B cell (primary cell): ENCODE measurements at regions not wholly inside any gene's neighbourhood (a gene's known extent, or its start where the extent isn't known, plus 50 kb on each side); places are given as distances from the start of the nearest gene placed in this dataset.

Experiments
- ATAC-seq: fragments of 200-7000 bp; cut with Tn5 transposase; one replicate; pipeline ENCODE4 v1.10.0; 2021; ENCODE audit warnings: low read depth, mild to moderate bottlenecking, moderate number of reproducible peaks, moderate library complexity
- CTCF ChIA-PET: fragments of 350-600 bp; sonication (Branson Sonifier 250); formaldehyde crosslinking; loops from one replicate; lab custom pipeline; 2021; ENCODE audit warnings: antibody characterized with exemption, inconsistent platforms; lab: Charles Lee
- POLR2A ChIA-PET: fragments of 350-600 bp; sonication (Branson Sonifier 250); formaldehyde crosslinking; loops from one replicate; lab custom pipeline; 2021; ENCODE audit warnings: antibody characterized with exemption; lab: Charles Lee
- DNase-seq: peaks from one replicate; pipeline ENCODE4 v3.0.0; 2013
- H2AFZ ChIP-seq: 2 replicates; pipeline ENCODE4 v1.6.1; 2012; ENCODE audit warnings: mild to moderate bottlenecking, low read depth, low read length; ENCODE audit not compliant: insufficient read depth, poor library complexity, severe bottlenecking
- H3K27ac ChIP-seq, 2 donors: 1 replicate in 1 of 2; 2 replicates in 1 of 2; pipeline ENCODE4 v1.5.1; 2012 to 2013; ENCODE audit warnings: low read length in 2 of 2, mild to moderate bottlenecking in 2 of 2, moderate library complexity in 1 of 2
- H3K27me3 ChIP-seq, 4 experiments: fragments of 200-600 bp in 1 of 4; sonication (generic) in 1 of 4; replicated peaks in 1 of 4; 1 replicate in 2 of 4; 2 replicates in 2 of 4; pipeline versions ENCODE4 v1.6.1 to v1.7.0; 2013 to 2016; ENCODE audit warnings: low read length in 3 of 4, mild to moderate bottlenecking in 2 of 4, mixed read lengths in 1 of 4, moderate library complexity in 1 of 4; ENCODE audit not compliant: insufficient read depth in 4 of 4, control insufficient read depth in 3 of 4; ENCODE audit errors: control extremely low read depth in 1 of 4
- H3K36me3 ChIP-seq, 2 experiments: replicated peaks in 1 of 2; 1 replicate in 1 of 2; 2 replicates in 1 of 2; pipeline versions ENCODE4 v1.6.1 to v1.7.1; 2013; ENCODE audit warnings: low read length in 1 of 2; ENCODE audit not compliant: insufficient read depth in 2 of 2, control insufficient read depth in 1 of 2; ENCODE audit errors: control extremely low read depth in 1 of 2, extremely low read depth in 1 of 2
- H3K4me1 ChIP-seq, 2 donors: fragments of 200-600 bp in 1 of 2; sonication (generic) in 1 of 2; 1 replicate in 1 of 2; 2 replicates in 1 of 2; pipeline versions ENCODE4 v1.5.1 to v1.6.1; 2013 to 2017; ENCODE audit warnings: low read length in 2 of 2; ENCODE audit not compliant: control insufficient read depth in 2 of 2, insufficient read depth in 2 of 2
- H3K4me2 ChIP-seq: replicated peaks from 2 replicates; pipeline ENCODE3; 2012; ENCODE audit warnings: mild to moderate bottlenecking, low read depth, low read length; ENCODE audit not compliant: poor library complexity, severe bottlenecking
- H3K4me3 ChIP-seq, 5 experiments: fragments of 200-600 bp in 1 of 5; sonication (generic) in 1 of 5; 1 replicate in 3 of 5; 2 replicates in 2 of 5; pipeline versions ENCODE4 v1.5.1 to v1.7.0; 2011 to 2016; ENCODE audit warnings: low read length in 4 of 5, mild to moderate bottlenecking in 4 of 5, low read depth in 2 of 5, control low read depth in 1 of 5, moderate library complexity in 1 of 5; ENCODE audit not compliant: insufficient read depth in 1 of 5; ENCODE audit errors: control extremely low read depth in 1 of 5, extremely low read depth in 1 of 5
- H3K79me2 ChIP-seq: fragments of 200-600 bp; sonication (generic); one replicate; pipeline ENCODE4 v1.6.0; 2016; ENCODE audit warnings: low read length; ENCODE audit not compliant: control insufficient read depth, insufficient read depth
- H3K9ac ChIP-seq: fragments of 200-600 bp; sonication (generic); 2 replicates; pipeline ENCODE4 v1.6.1; 2017; ENCODE audit warnings: mild to moderate bottlenecking, low read length, moderate library complexity
- H3K9me3 ChIP-seq, 3 donors: one replicate each; pipeline versions ENCODE4 v1.6.1 to v1.7.1; 2013; ENCODE audit warnings: low read length in 2 of 3; ENCODE audit not compliant: control insufficient read depth in 2 of 3, insufficient read depth in 1 of 3; ENCODE audit errors: control extremely low read depth in 1 of 3
- H4K20me1 ChIP-seq: 2 replicates; pipeline ENCODE4 v1.6.0; 2012; ENCODE audit warnings: mild to moderate bottlenecking, low read length; ENCODE audit not compliant: insufficient read depth, control insufficient read depth, poor library complexity, severe bottlenecking
- H3K27ac Mint-ChIP-seq: one replicate; pipeline ENCODE4 v1.8.0; 2021; ENCODE audit warnings: mixed read lengths
- H3K27me3 Mint-ChIP-seq: one replicate; pipeline ENCODE4 v1.8.0; 2021; ENCODE audit warnings: mixed read lengths
- H3K4me1 Mint-ChIP-seq: one replicate; pipeline ENCODE4 v1.8.0; 2021; ENCODE audit warnings: mixed read lengths
- H3K4me3 Mint-ChIP-seq: one replicate; pipeline ENCODE4 v1.8.0; 2021; ENCODE audit warnings: mixed read lengths
- H3K9me3 Mint-ChIP-seq: one replicate; pipeline ENCODE4 v1.8.0; 2022; ENCODE audit warnings: mixed read lengths; ENCODE audit not compliant: insufficient read depth
- CTCF ChIP-seq: fragments of 200-600 bp; IDR thresholded peaks from one replicate; pipeline ENCODE4 v1.8.0; 2022; ENCODE audit warnings: antibody characterized with exemption, mild to moderate bottlenecking
- EZH2 ChIP-seq: IDR thresholded peaks from 2 replicates; pipeline ENCODE4 v1.6.1; 2012; ENCODE audit warnings: borderline replicate concordance, low read depth, mild to moderate bottlenecking, moderate library complexity, low read length; ENCODE audit not compliant: insufficient read depth, poor library complexity, severe bottlenecking
- WGBS: methylation state at CpG from one replicate; pipeline ENCODE4 v1.1.5; 2013; ENCODE audit warnings: missing lambda C conversion rate; ENCODE audit not compliant: insufficient coverage; 5-methylcytosine and 5-hydroxymethylcytosine counted together
- intact Hi-C: fragments of 100-400 bp; cut with micrococcal nuclease; formaldehyde crosslinking; loops from one replicate; pipeline ENCODE4 v1.10.0; 2022

- TF ChIP-seq EZH2, result no peak
- TF ChIP-seq CTCF, result no peak
- H3K27me3 ChIP-seq, result peaks cover 0 to 29% (median 16%) of the 10 kb centered on the region in 4 experiments
- no peaks in the 10 kb centered on the region for H3K79me2 ChIP-seq
- CTCF ChIA-PET, result no interaction called here
- H3K36me3 ChIP-seq, result no peaks in the 10 kb centered on the region
- Mint-ChIP-seq H3K27ac (no peak overlapping the region), H3K4me1 (no peaks in the 10 kb centered on the region), H3K4me3 (no peak overlapping the region), H3K27me3 (peaks cover 3% of the 10 kb centered on the region), H3K9me3 (no peaks in the 10 kb centered on the region)
- H3K4me2 ChIP-seq, result no peak overlapping the region
- H3K9me3 ChIP-seq, result peaks cover 0 to 7% (median 0%) of the 10 kb centered on the region in 3 donors
- no peak overlapping the region for H2AFZ ChIP-seq
- ATAC-seq (no peak), DNase-seq (no peak)
- intact Hi-C loops, result no loop called here
- H3K27ac ChIP-seq, result no peak overlapping the region
- no peaks in the 10 kb centered on the region for H4K20me1 ChIP-seq
- POLR2A ChIA-PET, result no interaction called here
- no peak overlapping the region for H3K4me3 ChIP-seq
- no peak overlapping the region for H3K9ac ChIP-seq
- WGBS, result 62% methylated on average over 5 of the region's 12 CpGs
- peaks cover 12 to 13% of the 10 kb centered on the region in 2 donors for H3K4me1 ChIP-seq
Observed at GRCh38 chr20:59398537-59399205, 98.3 kb downstream of the EDN3 start.

GRCh38 chr20:59399426-59400099, 99.2 kb downstream of the EDN3 start:
- H3K4me3 ChIP-seq, result no peak overlapping the region
- Mint-ChIP-seq H3K4me1 (peaks cover 5% of the 10 kb centered on the region), H3K27ac (no peak overlapping the region), H3K4me3 (no peak overlapping the region), H3K27me3 (peaks cover 7% of the 10 kb centered on the region), H3K9me3 (no peaks in the 10 kb centered on the region)
- peaks cover 18 to 20% of the 10 kb centered on the region in 2 donors for H3K4me1 ChIP-seq
- DNase-seq, result no peak
- no peak overlapping the region for H3K9ac ChIP-seq
- TF ChIP-seq CTCF (no peak), EZH2 (no peak)
- no peaks in the 10 kb centered on the region for H3K79me2 ChIP-seq
- intact Hi-C loops, result loop anchor here (10.0 kb wide), 2 partner anchors 175 to 345 kb away; no protein-coding TSS in a partner anchor
- ChIA-PET CTCF (no interaction called here), POLR2A (no interaction called here)
- H3K4me2 ChIP-seq, result no peak overlapping the region
- H3K27me3 ChIP-seq, result peaks cover 0 to 34% (median 22%) of the 10 kb centered on the region in 4 experiments
- 63% methylated on average over 17 of the region's 17 CpGs for WGBS
- H4K20me1 ChIP-seq, result no peaks in the 10 kb centered on the region
- no peaks in the 10 kb centered on the region for H3K36me3 ChIP-seq
- peaks cover 0 to 10% (median 0%) of the 10 kb centered on the region in 3 donors for H3K9me3 ChIP-seq
- no peak overlapping the region for H3K27ac ChIP-seq
- ATAC-seq, result no peak
- H2AFZ ChIP-seq, result no peak overlapping the region
